ENCODE measurements at regions not wholly inside any gene's neighbourhood (a gene's known extent, or its start where the extent isn't known, plus 50 kb on each side); places are given as distances from the start of the nearest gene placed in this dataset.

- ATAC-seq (no peak), DNase-seq (no peak)
- Histone ChIP-seq H3K36me3 (replicated peaks in 1 of 2; ENCODE audit: insufficient read depth in 1 of 2, low read depth in 2 of 2) (no peaks in the 10 kb centered on the region), H3K9me3 (no peaks in the 10 kb centered on the region), H3K27ac (no peak overlapping the region), H3K4me1 (no peaks in the 10 kb centered on the region), H3K4me3 (no peak overlapping the region), H3K27me3 (no peaks in the 10 kb centered on the region)
- intact Hi-C loops (cut with DNase I): no loop called here
- 63 to 75% methylated on average over 4 of the region's 4 CpGs for WGBS, 2 donors
- TF ChIP-seq CTCF (IDR thresholded peaks at IDR 0.05) (no peak), POLR2A (IDR thresholded peaks at IDR 0.05) (no peak)
These were observed 55.4 kb downstream of the CCER1 start for GRCh38 chr12:90899456-90900182.

- TF ChIP-seq POLR2A (IDR thresholded peaks at IDR 0.05) (no peak), CTCF (IDR thresholded peaks at IDR 0.05) (no peak)
- DNase-seq: no peak
- Histone ChIP-seq H3K27ac (no peak overlapping the region), H3K4me3 (no peak overlapping the region), H3K4me1 (no peaks in the 10 kb centered on the region), H3K9me3 (no peaks in the 10 kb centered on the region), H3K36me3 (replicated peaks in 1 of 2; ENCODE audit: insufficient read depth in 1 of 2, low read depth in 2 of 2) (no peaks in the 10 kb centered on the region), H3K27me3 (no peaks in the 10 kb centered on the region)
- intact Hi-C loops (cut with DNase I): no loop called here
- no peak for ATAC-seq
These were observed 57.0 kb downstream of the CCER1 start for GRCh38 chr12:90897986-90898385.

GRCh38 chr12:90897316-90897715 lies 57.7 kb downstream of the CCER1 start:
- TF ChIP-seq POLR2A (IDR thresholded peaks at IDR 0.05) (no peak), CTCF (IDR thresholded peaks at IDR 0.05) (no peak)
- no peak overlapping the region for H3K27ac ChIP-seq
- H3K9me3 ChIP-seq: no peaks in the 10 kb centered on the region
- DNase-seq: no peak
- WGBS, 2 donors: 82 to 83% methylated on average over 3 of the region's 3 CpGs
- H3K27me3 ChIP-seq: no peaks in the 10 kb centered on the region
- intact Hi-C loops (cut with DNase I): no loop called here
- no peak for ATAC-seq
- no peaks in the 10 kb centered on the region for H3K4me1 ChIP-seq
- H3K36me3 ChIP-seq (replicated peaks in 1 of 2; ENCODE audit: insufficient read depth in 1 of 2, low read depth in 2 of 2): no peaks in the 10 kb centered on the region
- H3K4me3 ChIP-seq: no peak overlapping the region

GRCh38 chr12:90896821-90897220 lies 58.2 kb downstream of the CCER1 start:
- WGBS, 2 donors: 97% methylated on average over 1 of the region's 1 CpG
- no peak overlapping the region for H3K4me3 ChIP-seq
- no peak for DNase-seq
- H3K9me3 ChIP-seq: no peaks in the 10 kb centered on the region
- TF ChIP-seq POLR2A (IDR thresholded peaks at IDR 0.05): no peak
- no peak for TF ChIP-seq CTCF (IDR thresholded peaks at IDR 0.05)
- ATAC-seq: no peak
- H3K27ac ChIP-seq: no peak overlapping the region
- intact Hi-C loops (cut with DNase I): no loop called here
- H3K27me3 ChIP-seq: no peaks in the 10 kb centered on the region
- H3K36me3 ChIP-seq (replicated peaks in 1 of 2; ENCODE audit: insufficient read depth in 1 of 2, low read depth in 2 of 2): no peaks in the 10 kb centered on the region
- no peaks in the 10 kb centered on the region for H3K4me1 ChIP-seq

- H3K36me3 ChIP-seq (replicated peaks in 1 of 2; ENCODE audit: insufficient read depth in 1 of 2, low read depth in 2 of 2): no peaks in the 10 kb centered on the region
- no peaks in the 10 kb centered on the region for H3K4me1 ChIP-seq
- no peak for TF ChIP-seq POLR2A (IDR thresholded peaks at IDR 0.05)
- no peak for TF ChIP-seq CTCF (IDR thresholded peaks at IDR 0.05)
- no peak for ATAC-seq
- no peaks in the 10 kb centered on the region for H3K9me3 ChIP-seq
- DNase-seq: no peak
- H3K27ac ChIP-seq: no peak overlapping the region
- intact Hi-C loops (cut with DNase I): no loop called here
- H3K4me3 ChIP-seq: no peak overlapping the region
- no peaks in the 10 kb centered on the region for H3K27me3 ChIP-seq
These were observed 58.8 kb downstream of the CCER1 start for GRCh38 chr12:90896164-90896563.
